ENCODE measurements at regions not wholly inside any gene's neighbourhood (a gene's known extent, or its start where the extent isn't known, plus 50 kb on each side); places are given as distances from the start of the nearest gene placed in this dataset.

DNA sequence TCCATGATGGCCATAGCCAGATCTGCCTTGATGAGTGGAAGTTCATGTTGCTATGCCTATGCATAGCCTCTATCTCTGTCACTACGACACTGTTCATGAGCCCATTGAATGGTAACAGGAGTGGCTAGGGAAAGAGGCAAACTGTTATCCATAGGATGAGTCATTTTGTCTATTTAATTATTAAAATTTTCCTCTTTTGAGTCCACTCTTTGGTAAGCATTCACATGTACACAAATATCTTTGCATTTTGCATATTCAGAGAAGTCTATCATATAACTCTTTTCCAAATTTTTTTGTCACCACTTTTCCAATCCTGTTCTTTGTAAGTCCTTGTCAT lies 364.4 kb downstream of the KCNJ3 start:
- TF ChIP-seq RCOR1 (IDR thresholded peaks at IDR 0.05; ENCODE audit: insufficient replicate concordance, low read length) (no peak), CEBPB (IDR thresholded peaks at IDR 0.05; ENCODE audit: low read depth, low read length) (no peak), MAFK (IDR thresholded peaks at IDR 0.05; ENCODE audit: low read depth, low read length) (no peak), BHLHE40 (IDR thresholded peaks at IDR 0.05; ENCODE audit: low read depth, low read length) (no peak), RFX5 (IDR thresholded peaks at IDR 0.05; ENCODE audit: low read depth, low read length) (no peak), FOS (IDR thresholded peaks at IDR 0.05; ENCODE audit: low read depth, low read length) (no peak), SMC3 (IDR thresholded peaks at IDR 0.05; ENCODE audit: low read depth, low read length) (no peak), CHD1 (IDR thresholded peaks at IDR 0.05; ENCODE audit: low read depth, low read length) (no peak), MAZ (IDR thresholded peaks at IDR 0.05; ENCODE audit: borderline replicate concordance, low read depth, low read length) (no peak), RAD21 (IDR thresholded peaks at IDR 0.05; ENCODE audit: low read length) (no peak), MXI1 (IDR thresholded peaks at IDR 0.05; ENCODE audit: borderline replicate concordance, low read depth, low read length) (no peak), NFE2L2 (IDR thresholded peaks at IDR 0.05; ENCODE audit: low read depth, low read length) (no peak)
- TF ChIP-seq, protein P1, sequence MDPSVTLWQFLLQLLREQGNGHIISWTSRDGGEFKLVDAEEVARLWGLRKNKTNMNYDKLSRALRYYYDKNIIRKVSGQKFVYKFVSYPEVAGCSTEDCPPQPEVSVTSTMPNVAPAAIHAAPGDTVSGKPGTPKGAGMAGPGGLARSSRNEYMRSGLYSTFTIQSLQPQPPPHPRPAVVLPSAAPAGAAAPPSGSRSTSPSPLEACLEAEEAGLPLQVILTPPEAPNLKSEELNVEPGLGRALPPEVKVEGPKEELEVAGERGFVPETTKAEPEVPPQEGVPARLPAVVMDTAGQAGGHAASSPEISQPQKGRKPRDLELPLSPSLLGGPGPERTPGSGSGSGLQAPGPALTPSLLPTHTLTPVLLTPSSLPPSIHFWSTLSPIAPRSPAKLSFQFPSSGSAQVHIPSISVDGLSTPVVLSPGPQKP (IDR thresholded peaks at IDR 0.05; ENCODE audit: borderline replicate concordance, low read depth, low read length): no peak
- TF ChIP-seq, protein P2, sequence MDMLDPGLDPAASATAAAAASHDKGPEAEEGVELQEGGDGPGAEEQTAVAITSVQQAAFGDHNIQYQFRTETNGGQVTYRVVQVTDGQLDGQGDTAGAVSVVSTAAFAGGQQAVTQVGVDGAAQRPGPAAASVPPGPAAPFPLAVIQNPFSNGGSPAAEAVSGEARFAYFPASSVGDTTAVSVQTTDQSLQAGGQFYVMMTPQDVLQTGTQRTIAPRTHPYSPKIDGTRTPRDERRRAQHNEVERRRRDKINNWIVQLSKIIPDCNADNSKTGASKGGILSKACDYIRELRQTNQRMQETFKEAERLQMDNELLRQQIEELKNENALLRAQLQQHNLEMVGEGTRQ (IDR thresholded peaks at IDR 0.05; ENCODE audit: low read depth, low read length): no peak
- TF ChIP-seq, protein P3, sequence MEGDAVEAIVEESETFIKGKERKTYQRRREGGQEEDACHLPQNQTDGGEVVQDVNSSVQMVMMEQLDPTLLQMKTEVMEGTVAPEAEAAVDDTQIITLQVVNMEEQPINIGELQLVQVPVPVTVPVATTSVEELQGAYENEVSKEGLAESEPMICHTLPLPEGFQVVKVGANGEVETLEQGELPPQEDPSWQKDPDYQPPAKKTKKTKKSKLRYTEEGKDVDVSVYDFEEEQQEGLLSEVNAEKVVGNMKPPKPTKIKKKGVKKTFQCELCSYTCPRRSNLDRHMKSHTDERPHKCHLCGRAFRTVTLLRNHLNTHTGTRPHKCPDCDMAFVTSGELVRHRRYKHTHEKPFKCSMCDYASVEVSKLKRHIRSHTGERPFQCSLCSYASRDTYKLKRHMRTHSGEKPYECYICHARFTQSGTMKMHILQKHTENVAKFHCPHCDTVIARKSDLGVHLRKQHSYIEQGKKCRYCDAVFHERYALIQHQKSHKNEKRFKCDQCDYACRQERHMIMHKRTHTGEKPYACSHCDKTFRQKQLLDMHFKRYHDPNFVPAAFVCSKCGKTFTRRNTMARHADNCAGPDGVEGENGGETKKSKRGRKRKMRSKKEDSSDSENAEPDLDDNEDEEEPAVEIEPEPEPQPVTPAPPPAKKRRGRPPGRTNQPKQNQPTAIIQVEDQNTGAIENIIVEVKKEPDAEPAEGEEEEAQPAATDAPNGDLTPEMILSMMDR (conservative IDR thresholded peaks at IDR 0.05; ENCODE audit: low read depth, low read length): no peak
- H3K18ac ChIP-seq (ENCODE audit: low read depth, low read length): no peak overlapping the region
- no peak overlapping the region for H3K27ac ChIP-seq (ENCODE audit: insufficient read depth, low read length)
- no CpG with 5 or more reads among the region's 1 CpG for WGBS, 2 experiments (ENCODE audit: extremely low coverage in 2 of 2, insufficient read length in 1 of 2)
- H2AK5ac ChIP-seq (ENCODE audit: low read depth, low read length): no peak overlapping the region
- in situ Hi-C loops (cut with MboI; ENCODE audit: low sequenced_read_pairs): no loop called here
- no peak overlapping the region for H2BK20ac ChIP-seq (ENCODE audit: low read depth, low read length)
- H3K56ac ChIP-seq (ENCODE audit: extremely low read depth, insufficient read depth, low read length): no peak overlapping the region
- POLR2A ChIA-PET (ENCODE audit: unreplicated experiment): no interaction called here
- H4K5ac ChIP-seq (ENCODE audit: low read depth, low read length): no peak overlapping the region
- intact Hi-C loops (cut with micrococcal nuclease): no loop called here
- H3K4ac ChIP-seq (ENCODE audit: low read depth, low read length): no peak overlapping the region
- no peak overlapping the region for H3K14ac ChIP-seq (replicated peaks; ENCODE audit: low read depth, low read length)
- DNase-seq: no peak
- no peak overlapping the region for H2AFZ ChIP-seq (replicated peaks; ENCODE audit: low read length, poor library complexity)
- H3K4me2 ChIP-seq (ENCODE audit: low read depth, low read length): no peak overlapping the region
- CTCF ChIA-PET: no interaction called here
- no peak overlapping the region for H2BK5ac ChIP-seq (ENCODE audit: low read depth, low read length, poor library complexity, severe bottlenecking)
- H2BK15ac ChIP-seq (ENCODE audit: low read depth, low read length): no peak overlapping the region
- H3K4me1 ChIP-seq (ENCODE audit: control insufficient read depth, insufficient read depth, low read length): no peaks in the 10 kb centered on the region
- H3K9me3 ChIP-seq (ENCODE audit: control insufficient read depth, insufficient read depth, low read length): peaks cover 7% of the 10 kb centered on the region
- ATAC-seq (ENCODE audit: low read depth): no peak
- H3K4me3 ChIP-seq (ENCODE audit: insufficient read depth, low read depth, low read length): no peak overlapping the region
- H4K91ac ChIP-seq (ENCODE audit: insufficient read depth, low read depth, low read length): no peak overlapping the region
- no peak overlapping the region for H4K8ac ChIP-seq (ENCODE audit: low read depth in 2 of 2, low read length in 2 of 2)
- H4K20me1 ChIP-seq (ENCODE audit: insufficient read depth, low read length): no peaks in the 10 kb centered on the region
- no peak overlapping the region for H2AK9ac ChIP-seq (replicated peaks; ENCODE audit: low read depth, low read length, poor library complexity)
- no peaks in the 10 kb centered on the region for H3K36me3 ChIP-seq (ENCODE audit: control insufficient read depth, insufficient read depth, low read length)
- no peaks in the 10 kb centered on the region for H3K79me1 ChIP-seq (ENCODE audit: low read depth in 1 of 2, low read length in 2 of 2)
- no peak overlapping the region for H3K9ac ChIP-seq (ENCODE audit: low read depth, low read length)
- H3K9me1 ChIP-seq (ENCODE audit: insufficient read depth, low read length): no peaks in the 10 kb centered on the region
- H3K27me3 ChIP-seq (ENCODE audit: control insufficient read depth, insufficient read depth, low read length): no peaks in the 10 kb centered on the region
- H2BK120ac ChIP-seq (ENCODE audit: low read depth, low read length): no peak overlapping the region
- dilution Hi-C loops (cut with HindIII; ENCODE audit: low sequenced_read_pairs, unreplicated experiment): no loop called here
- no TSS peak for BruUV-seq (replicated peaks)
- no peak overlapping the region for H3K23ac ChIP-seq (ENCODE audit: low read depth, low read length)

All from IMR-90 (cell line).